BE2C (cell line): ENCODE measurements at regions not wholly inside any gene's neighbourhood (a gene's known extent, or its start where the extent isn't known, plus 50 kb on each side); places are given as distances from the start of the nearest gene placed in this dataset.

Experiments used
- DNase-seq: peaks from one replicate; pipeline ENCODE4 v3.0.0-alpha.2; 2020
- H3K27me3 ChIP-seq: fragments of 250-450 bp; sonication (Bioruptor Pico); 2 replicates; pipeline ENCODE4 v1.5.1; 2020; ENCODE audit warnings: mild to moderate bottlenecking
- H3K36me3 ChIP-seq: fragments of 250-450 bp; sonication (Bioruptor Pico); 2 replicates; pipeline ENCODE4 v1.5.1; 2020; ENCODE audit warnings: mild to moderate bottlenecking
- H3K4me1 ChIP-seq: fragments of 250-450 bp; sonication (Bioruptor Pico); 2 replicates; pipeline ENCODE4 v1.5.1; 2020
- H3K4me3 ChIP-seq: 2 replicates; pipeline ENCODE4 v1.5.1; 2011; ENCODE audit warnings: low read depth, low read length
- H3K9me3 ChIP-seq: fragments of 250-450 bp; sonication (Bioruptor Pico); 2 replicates; pipeline ENCODE4 v1.5.1; 2020
- TF ChIP-seq, protein P1 (sequence below): IDR thresholded peaks from 2 replicates; pipeline ENCODE4 v1.5.1; 2012; ENCODE audit warnings: mild to moderate bottlenecking, low read depth, low read length

- no peak for DNase-seq
- Histone ChIP-seq H3K36me3 (no peaks in the 10 kb centered on the region), H3K9me3 (peaks cover 2% of the 10 kb centered on the region; the same call in 1 of the 2 replicates), H3K4me1 (peaks cover 5% of the 10 kb centered on the region), H3K27me3 (no peaks in the 10 kb centered on the region; the same call in 1 of the 2 replicates), H3K4me3 (no peak overlapping the region)
- TF ChIP-seq, protein P1, sequence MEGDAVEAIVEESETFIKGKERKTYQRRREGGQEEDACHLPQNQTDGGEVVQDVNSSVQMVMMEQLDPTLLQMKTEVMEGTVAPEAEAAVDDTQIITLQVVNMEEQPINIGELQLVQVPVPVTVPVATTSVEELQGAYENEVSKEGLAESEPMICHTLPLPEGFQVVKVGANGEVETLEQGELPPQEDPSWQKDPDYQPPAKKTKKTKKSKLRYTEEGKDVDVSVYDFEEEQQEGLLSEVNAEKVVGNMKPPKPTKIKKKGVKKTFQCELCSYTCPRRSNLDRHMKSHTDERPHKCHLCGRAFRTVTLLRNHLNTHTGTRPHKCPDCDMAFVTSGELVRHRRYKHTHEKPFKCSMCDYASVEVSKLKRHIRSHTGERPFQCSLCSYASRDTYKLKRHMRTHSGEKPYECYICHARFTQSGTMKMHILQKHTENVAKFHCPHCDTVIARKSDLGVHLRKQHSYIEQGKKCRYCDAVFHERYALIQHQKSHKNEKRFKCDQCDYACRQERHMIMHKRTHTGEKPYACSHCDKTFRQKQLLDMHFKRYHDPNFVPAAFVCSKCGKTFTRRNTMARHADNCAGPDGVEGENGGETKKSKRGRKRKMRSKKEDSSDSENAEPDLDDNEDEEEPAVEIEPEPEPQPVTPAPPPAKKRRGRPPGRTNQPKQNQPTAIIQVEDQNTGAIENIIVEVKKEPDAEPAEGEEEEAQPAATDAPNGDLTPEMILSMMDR = no peak
These were observed 109.4 kb downstream of the TMEM174 start for GRCh38 chr5:73282383-73282782.

GRCh38 chr5:73280821-73281746 is 108.1 kb downstream of the TMEM174 start:
- TF ChIP-seq, protein P1 = no peak
- Histone ChIP-seq H3K4me1 (peaks cover 5% of the 10 kb centered on the region), H3K9me3 (no peaks in the 10 kb centered on the region), H3K36me3 (no peaks in the 10 kb centered on the region), H3K4me3 (peak overlapping the region; percentile 21), H3K27me3 (no peaks in the 10 kb centered on the region; the same call in 1 of the 2 replicates)
- peak; percentile 78 for DNase-seq

DNA sequence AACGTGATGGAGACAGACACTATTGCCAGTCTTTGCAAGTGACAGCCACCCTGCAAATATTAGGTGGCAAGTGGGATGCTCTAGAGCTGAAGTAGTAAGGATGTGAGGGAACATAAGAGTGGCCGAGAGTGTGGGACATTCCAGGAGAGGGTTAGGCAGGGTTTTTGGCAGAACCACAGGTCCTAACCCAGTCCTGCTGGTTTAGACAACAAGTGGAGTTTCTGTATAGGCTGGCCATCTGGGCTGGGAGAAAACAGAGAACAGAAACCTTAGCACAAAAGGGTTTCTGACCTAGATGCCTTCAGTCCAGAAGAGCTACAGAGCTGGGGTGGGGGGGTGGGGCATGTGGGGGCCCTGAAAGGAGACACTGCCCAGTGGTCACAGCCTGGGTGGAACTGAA is 107.4 kb downstream of the TMEM174 start:
- Histone ChIP-seq H3K4me1 (peaks cover 8% of the 10 kb centered on the region), H3K27me3 (no peaks in the 10 kb centered on the region; the same call in 1 of the 2 replicates), H3K9me3 (no peaks in the 10 kb centered on the region), H3K36me3 (no peaks in the 10 kb centered on the region), H3K4me3 (no peak overlapping the region)
- no peak for DNase-seq
- TF ChIP-seq, protein P1 = no peak

GRCh38 chr5:73279805-73280204 is 106.8 kb downstream of the TMEM174 start:
- H3K4me1 ChIP-seq = peaks cover 12% of the 10 kb centered on the region
- H3K4me3 ChIP-seq = no peak overlapping the region
- no peaks in the 10 kb centered on the region for H3K9me3 ChIP-seq
- no peaks in the 10 kb centered on the region; the same call in 1 of the 2 replicates for H3K27me3 ChIP-seq
- DNase-seq = no peak
- H3K36me3 ChIP-seq = no peaks in the 10 kb centered on the region
- TF ChIP-seq, protein P1 = no peak

DNA sequence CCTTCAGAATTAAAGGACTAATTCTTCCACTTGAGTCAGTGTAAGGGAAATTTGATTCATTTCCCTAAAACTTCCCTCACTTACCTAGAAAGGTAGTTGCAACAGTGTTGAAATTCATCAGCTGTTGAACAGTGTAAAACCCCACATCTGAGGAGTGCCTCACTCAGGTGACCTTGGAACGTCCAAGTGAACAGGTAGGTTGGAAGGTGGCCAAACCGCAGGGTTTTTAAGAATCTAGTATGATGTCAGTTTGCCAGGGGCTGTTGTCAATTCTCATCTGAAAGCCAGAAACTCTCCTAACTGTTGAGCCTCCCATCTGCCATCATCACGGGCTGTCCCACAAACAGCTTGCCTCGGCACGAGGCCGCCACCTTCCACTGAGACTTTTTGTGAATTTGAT is 105.7 kb downstream of the TMEM174 start:
- no peak for DNase-seq
- TF ChIP-seq, protein P1 = no peak
- H3K9me3 ChIP-seq = no peaks in the 10 kb centered on the region
- H3K36me3 ChIP-seq = no peaks in the 10 kb centered on the region
- no peaks in the 10 kb centered on the region for H3K27me3 ChIP-seq
- H3K4me3 ChIP-seq = no peak overlapping the region
- H3K4me1 ChIP-seq = peaks cover 19% of the 10 kb centered on the region
